Pancreas (tissue), 10 donors: ENCODE measurements at regions not wholly inside any gene's neighbourhood (a gene's known extent, or its start where the extent isn't known, plus 50 kb on each side); places are given as distances from the start of the nearest gene placed in this dataset.

Experiments
- ATAC-seq, 4 donors: fragments of 200-7000 bp; cut with Tn5 transposase; one replicate each; pipeline versions ENCODE4 v1.8.0 to v1.9.1; 2020; ENCODE audit warnings: mild to moderate bottlenecking in 4 of 4, moderate library complexity in 4 of 4
- DNase-seq, 6 donors: peaks; one replicate each; pipeline ENCODE4 v3.0.0-alpha.2; 2020
- FAIRE-seq: peaks from 2 replicates; lab custom pipeline; 2012; peaks lifted over from hg19 to GRCh38; lab: Jason Lieb, UNC
- H3K27ac ChIP-seq, 4 donors: fragments of 200-600 bp; sonication (generic); 1 replicate in 3 of 4; 2 replicates in 1 of 4; pipeline versions ENCODE4 v1.5.0 to v1.8.0; 2020
- H3K27me3 ChIP-seq, 4 donors: fragments of 200-600 bp; one replicate each; pipeline ENCODE4 v1.8.0; 2021
- H3K36me3 ChIP-seq, 3 donors: fragments of 200-600 bp; sonication (generic) in 1 of 3; one replicate each; pipeline versions ENCODE4 v1.5.0 to v1.8.0; 2020 to 2021
- H3K4me1 ChIP-seq, 3 donors: fragments of 200-600 bp; one replicate each; pipeline ENCODE4 v1.8.0; 2021
- H3K4me3 ChIP-seq, 4 donors: fragments of 200-600 bp; sonication (generic) in 2 of 4; one replicate each; pipeline versions ENCODE4 v1.5.0 to v1.8.0; 2020 to 2021
- H3K9me3 ChIP-seq, 4 donors: fragments of 200-600 bp; one replicate each; pipeline ENCODE4 v1.8.0; 2021
- CTCF ChIP-seq, 4 donors: fragments of 200-600 bp; sonication (generic) in 3 of 4; IDR thresholded peaks; one replicate each; pipeline versions ENCODE4 v1.5.0 to v1.8.0; 2021; ENCODE audit warnings: antibody characterized with exemption in 4 of 4
- WGBS, 2 donors: extraction: QIAGEN DNeasy Blood & Tissue Kit; methylation state at CpG; one replicate each; pipeline ENCODE4 v1.1.7; 2013; 5-methylcytosine and 5-hydroxymethylcytosine counted together
- intact Hi-C, 3 donors: fragments of 100-400 bp; cut with DNase I; formaldehyde crosslinking; loops; one replicate each; pipeline versions ENCODE4 v1.11.1 to v1.14.2; 2022
- donor health status: healthy with polysubstance abuse.
- donor health status: DM: no; HTN: no; CAD: no; lungs with moderate emphysema.
- donor health status: DM: no; HTN: no; CAD: no.
- donor health status: control.
- donor health status: control.
- donor health status: Bipolar disorder and iron deficiency.
- donor health status: DM: yes; HTN: yes; CAD: no.
- donor health status: DM: no; HTN: no; CAD: no.
- donor health status: DM: no; HTN: no; CAD: no.
- donor health status: DM: yes; HTN: yes; CAD: no.

- 63 to 69% methylated on average over 2 of the region's 2 CpGs for WGBS, 2 donors
- H3K27ac ChIP-seq: no peak overlapping the region
- TF ChIP-seq CTCF (IDR thresholded peaks at IDR 0.05): no peak
- H3K4me3 ChIP-seq: no peak overlapping the region
- FAIRE-seq (no peak), DNase-seq (no peak), ATAC-seq (no peak)
- H3K9me3 ChIP-seq: no peaks in the 10 kb centered on the region
- no peaks in the 10 kb centered on the region for H3K36me3 ChIP-seq
- intact Hi-C loops: no loop called here
- no peaks in the 10 kb centered on the region for H3K4me1 ChIP-seq
- H3K27me3 ChIP-seq: no peaks in the 10 kb centered on the region
These were observed 440.4 kb downstream of the FAM133A start for GRCh38 chrX:94114362-94114761.

- WGBS, 2 donors: 38 to 42% methylated on average over 2 of the region's 2 CpGs
- H3K4me3 ChIP-seq: no peak overlapping the region
- H3K27me3 ChIP-seq: peaks cover 0 to 8% (median 2%) of the 10 kb centered on the region in 4 donors
- ATAC-seq (no peak), DNase-seq (no peak), FAIRE-seq (no peak)
- no peak overlapping the region for H3K27ac ChIP-seq
- no peaks in the 10 kb centered on the region for H3K4me1 ChIP-seq
- intact Hi-C loops: no loop called here
- no peaks in the 10 kb centered on the region for H3K9me3 ChIP-seq
- H3K36me3 ChIP-seq: no peaks in the 10 kb centered on the region
- TF ChIP-seq CTCF (IDR thresholded peaks at IDR 0.05): no peak
These were observed 447.8 kb downstream of the FAM133A start for GRCh38 chrX:94121799-94122198.

GRCh38 chrX:94123062-94123461 lies 449.1 kb downstream of the FAM133A start:
- no peaks in the 10 kb centered on the region for H3K36me3 ChIP-seq
- intact Hi-C loops: no loop called here
- no peak overlapping the region for H3K27ac ChIP-seq
- ATAC-seq (no peak), DNase-seq (no peak), FAIRE-seq (no peak)
- TF ChIP-seq CTCF (IDR thresholded peaks at IDR 0.05): no peak
- peaks cover 0 to 8% (median 2%) of the 10 kb centered on the region in 4 donors for H3K27me3 ChIP-seq
- 79 to 92% methylated on average over 2 of the region's 2 CpGs for whole genome bisulfite sequencing, 2 donors
- H3K4me3 ChIP-seq: no peak overlapping the region
- H3K4me1 ChIP-seq: no peaks in the 10 kb centered on the region
- no peaks in the 10 kb centered on the region for H3K9me3 ChIP-seq

GRCh38 chrX:94162971-94163370 lies 489.0 kb downstream of the FAM133A start:
- intact Hi-C loops: no loop called here
- no peak for DNase-seq
- Histone ChIP-seq H3K4me1 (no peaks in the 10 kb centered on the region), H3K27ac (no peak overlapping the region), H3K27me3 (peaks cover 0 to 7% (median 0%) of the 10 kb centered on the region in 4 donors), H3K9me3 (no peaks in the 10 kb centered on the region), H3K4me3 (no peak overlapping the region), H3K36me3 (no peaks in the 10 kb centered on the region)
- TF ChIP-seq CTCF (IDR thresholded peaks at IDR 0.05): no peak
- no peak for ATAC-seq
- no peak for FAIRE-seq
- WGBS, 2 donors: 72 to 74% methylated on average over 2 of the region's 2 CpGs

- no peak overlapping the region for H3K4me3 ChIP-seq
- intact Hi-C loops: no loop called here
- no peaks in the 10 kb centered on the region for H3K4me1 ChIP-seq
- DNase-seq (no peak), ATAC-seq (no peak), FAIRE-seq (no peak)
- WGBS, 2 donors: 60 to 66% methylated on average over 9 of the region's 9 CpGs
- no peak for TF ChIP-seq CTCF (IDR thresholded peaks at IDR 0.05)
- peaks cover 0 to 6% (median 0%) of the 10 kb centered on the region in 4 donors for H3K27me3 ChIP-seq
- no peaks in the 10 kb centered on the region for H3K36me3 ChIP-seq
- no peak overlapping the region for H3K27ac ChIP-seq
- H3K9me3 ChIP-seq: no peaks in the 10 kb centered on the region
These were observed 504.3 kb downstream of the FAM133A start for GRCh38 chrX:94178145-94178788.
